Right renal pelvis (tissue), 4 donors: ENCODE measurements at regions not wholly inside any gene's neighbourhood (a gene's known extent, or its start where the extent isn't known, plus 50 kb on each side); places are given as distances from the start of the nearest gene placed in this dataset.

Experiments used
- DNase-seq, 4 donors: peaks; one replicate each; pipeline ENCODE4 v3.0.0-alpha.2; 2013; ENCODE audit warnings: low read depth in 4 of 4, low spot score in 3 of 4, missing footprints in 1 of 4

DNA sequence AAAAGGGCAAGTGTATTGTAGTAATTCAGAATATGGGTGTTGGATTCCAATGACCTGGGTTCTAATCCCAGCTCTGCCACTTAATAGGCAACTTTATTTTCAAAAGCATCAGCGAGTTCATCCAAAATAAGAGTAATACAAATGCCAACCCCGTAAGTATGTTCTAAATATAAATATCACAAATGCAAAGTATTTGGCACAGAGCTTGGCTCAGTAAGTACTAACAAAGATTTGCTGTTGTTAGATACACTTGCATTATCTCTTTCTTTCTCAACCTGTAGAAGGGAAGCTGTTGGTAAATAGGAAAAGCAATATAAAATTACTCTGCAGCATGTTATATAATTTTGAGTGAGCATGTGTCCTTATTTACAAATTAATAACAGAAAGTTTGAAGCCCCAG lies 1302.6 kb upstream of the FAM98A start:
- no peak for DNase-seq

- no peak for DNase-seq
Observed at GRCh38 chr2:34899079-34899478, 1300.0 kb upstream of the FAM98A start.

DNA sequence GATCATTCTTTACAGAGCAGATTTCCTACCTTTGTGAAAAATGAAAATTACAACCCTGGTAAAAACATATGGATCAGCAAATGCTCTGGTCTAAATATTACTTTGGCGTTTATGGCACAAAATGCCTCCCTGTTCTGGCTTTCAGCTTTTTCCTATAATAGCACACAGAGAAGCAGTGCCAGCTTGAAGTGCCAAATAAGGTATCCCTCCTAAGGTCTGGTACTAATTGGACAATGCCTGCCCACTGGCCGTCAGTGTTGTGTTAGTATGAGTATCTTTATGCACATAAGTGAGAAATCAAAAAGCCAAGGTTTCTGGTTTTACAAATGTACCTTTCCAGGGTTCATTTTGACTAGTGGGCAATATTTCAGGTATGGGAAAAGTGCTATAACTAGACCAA lies 1293.7 kb upstream of the FAM98A start:
- no peak for DNase-seq

DNA sequence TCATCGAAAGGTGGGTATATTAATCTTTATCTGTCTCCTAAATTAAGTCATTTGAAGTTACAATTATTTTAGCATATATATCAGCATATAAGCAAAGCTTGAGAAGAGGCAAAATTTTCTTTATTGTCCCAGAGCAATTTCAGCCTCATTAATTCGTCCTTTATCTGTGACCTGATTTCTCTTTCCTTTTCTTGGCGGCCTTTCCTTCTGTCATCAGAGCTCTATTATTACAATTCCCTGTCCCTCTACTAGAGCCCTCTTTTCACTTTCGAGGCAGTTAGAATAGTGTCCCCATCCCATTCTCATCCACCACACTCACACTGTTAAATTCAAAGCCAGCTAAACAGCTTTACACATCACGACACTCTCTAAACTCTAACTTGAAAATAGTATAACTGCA lies 1293.2 kb upstream of the FAM98A start:
- no peak for DNase-seq

DNA sequence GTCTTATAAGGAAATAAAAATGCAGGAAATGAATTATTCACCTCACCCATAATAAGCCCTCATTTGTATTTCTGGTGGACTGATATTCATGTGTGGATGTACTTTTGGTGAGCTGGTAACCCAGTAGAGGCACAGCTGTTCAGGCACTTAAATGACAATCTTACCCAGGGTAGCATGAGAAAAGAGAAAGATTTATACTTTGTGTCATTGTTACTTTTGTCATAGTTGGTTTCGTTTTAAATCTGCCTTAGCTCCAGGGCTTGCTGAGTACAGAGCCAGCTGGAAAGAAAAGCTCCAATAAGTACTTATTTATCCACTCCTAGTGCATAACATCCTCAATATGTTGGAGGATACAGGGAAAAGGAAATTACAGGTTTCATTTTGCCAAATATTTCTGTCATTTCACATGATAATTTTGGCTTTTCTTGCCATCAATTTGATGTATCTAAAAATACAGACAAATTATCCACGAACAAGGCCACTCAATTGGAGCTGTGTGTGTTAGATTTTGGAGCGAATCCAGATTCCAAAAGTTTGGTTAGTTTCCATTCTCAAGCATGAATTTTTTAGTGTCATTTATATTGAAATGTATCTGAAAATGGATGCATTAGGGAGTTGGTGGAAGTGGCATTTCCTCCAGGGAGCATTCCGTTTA lies 1276.1 kb upstream of the FAM98A start:
- DNase-seq: no peak

GRCh38 chr2:34853646-34854045 lies 1254.5 kb upstream of the FAM98A start:
- no peak for DNase-seq

DNA sequence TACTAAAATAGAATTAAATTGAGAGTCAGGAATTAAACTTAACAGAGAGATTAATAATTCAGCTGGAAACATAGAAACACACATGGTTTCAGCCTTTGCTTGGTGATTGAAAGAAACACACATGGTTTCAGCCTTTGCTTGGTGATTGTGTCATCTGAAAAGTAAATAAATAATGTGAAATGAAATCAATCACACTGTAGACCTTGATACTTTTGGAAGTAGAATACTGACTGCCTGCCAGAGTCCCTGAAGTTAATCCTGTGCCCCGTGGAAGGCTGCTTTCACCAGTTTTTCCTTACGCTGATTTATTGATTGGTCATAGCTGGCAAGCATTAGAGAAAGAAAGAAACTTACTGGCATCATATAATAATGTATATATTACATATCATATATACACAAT lies 1252.7 kb upstream of the FAM98A start:
- no peak for DNase-seq

GRCh38 chr2:34849827-34850226 lies 1250.7 kb upstream of the FAM98A start:
- DNase-seq: no peak

- no peak for DNase-seq
Observed at GRCh38 chr2:34848691-34849090, 1249.6 kb upstream of the FAM98A start.

DNA sequence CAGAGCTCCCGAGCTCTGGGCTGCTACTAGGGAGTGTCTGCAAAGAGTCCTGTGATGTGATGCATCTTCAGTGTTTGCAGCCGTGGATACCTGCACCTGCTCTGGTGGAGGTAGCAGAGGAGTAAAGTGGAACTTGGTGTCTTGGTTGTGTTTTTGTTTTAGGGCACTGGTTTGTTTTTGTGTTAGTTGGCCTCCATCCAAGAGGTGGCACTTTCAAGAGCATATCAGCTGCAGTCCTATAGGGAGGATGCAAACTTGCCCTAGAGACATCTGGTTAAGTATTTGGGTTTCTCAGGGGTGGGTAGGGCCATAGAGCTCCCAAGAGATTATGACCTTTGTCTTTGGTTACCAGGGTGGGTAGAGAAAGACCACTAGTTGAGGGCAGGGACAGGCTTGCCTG lies 1249.0 kb upstream of the FAM98A start:
- DNase-seq: no peak

- no peak for DNase-seq
Observed at GRCh38 chr2:34844629-34845028, 1245.5 kb upstream of the FAM98A start.

DNA sequence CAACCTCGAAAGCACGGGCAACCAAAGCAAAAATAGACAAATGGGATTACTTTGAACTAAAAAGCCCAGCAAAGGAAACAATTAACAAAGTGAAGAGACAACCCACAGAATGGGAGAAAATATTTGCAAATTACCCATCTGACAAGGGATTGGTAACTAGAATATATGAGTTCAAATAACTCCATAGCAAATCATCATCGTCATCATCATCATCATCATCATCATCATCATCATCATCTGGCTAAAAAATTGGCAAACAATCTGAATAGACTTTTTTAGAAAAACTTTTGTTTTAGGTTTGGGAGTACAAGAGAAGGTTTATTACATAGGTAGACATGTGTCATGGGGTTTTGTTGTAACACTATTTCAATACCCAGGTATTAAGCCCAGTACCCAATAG lies 1239.3 kb upstream of the FAM98A start:
- DNase-seq: no peak

DNA sequence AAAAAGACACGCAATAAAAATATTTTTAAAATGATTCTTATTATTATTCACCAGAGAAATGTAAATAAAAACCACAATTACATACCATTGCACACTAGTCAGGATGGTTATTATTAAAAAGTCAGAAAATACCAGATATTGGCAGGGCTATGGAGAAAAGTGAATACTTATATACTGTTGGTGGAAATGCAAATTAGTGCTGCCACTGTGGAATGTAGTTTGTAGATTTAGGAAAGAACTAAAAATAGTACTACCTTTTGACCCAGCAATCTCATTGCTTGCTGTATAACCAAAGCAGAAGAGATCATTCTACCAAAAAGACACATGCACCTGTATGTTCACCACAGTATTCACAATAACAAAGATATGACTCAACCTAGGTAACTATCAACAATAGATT lies 1237.3 kb upstream of the FAM98A start:
- DNase-seq: no peak

GRCh38 chr2:34831096-34831495 lies 1232.0 kb upstream of the FAM98A start:
- no peak for DNase-seq

GRCh38 chr2:34828481-34828880 lies 1229.4 kb upstream of the FAM98A start:
- no peak for DNase-seq

DNA sequence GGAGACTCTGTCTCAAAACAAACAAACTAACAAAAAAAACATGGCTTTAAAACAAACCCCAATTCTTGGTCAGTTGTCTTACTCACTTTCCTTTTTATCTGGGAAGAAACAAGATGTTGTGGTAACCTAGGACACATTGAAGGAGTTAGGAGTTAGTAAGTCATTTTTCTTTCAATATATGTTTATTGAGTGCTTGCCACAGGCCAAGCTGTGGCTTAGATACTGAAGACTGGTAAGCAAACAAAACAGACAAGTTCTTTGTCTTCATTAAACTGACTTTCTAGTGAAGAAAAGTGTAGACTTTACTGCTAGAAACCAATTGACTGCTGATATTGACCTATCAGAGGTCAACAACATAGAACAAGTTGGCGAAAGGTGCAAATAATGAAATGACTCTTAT lies 1228.3 kb upstream of the FAM98A start:
- DNase-seq: no peak

DNA sequence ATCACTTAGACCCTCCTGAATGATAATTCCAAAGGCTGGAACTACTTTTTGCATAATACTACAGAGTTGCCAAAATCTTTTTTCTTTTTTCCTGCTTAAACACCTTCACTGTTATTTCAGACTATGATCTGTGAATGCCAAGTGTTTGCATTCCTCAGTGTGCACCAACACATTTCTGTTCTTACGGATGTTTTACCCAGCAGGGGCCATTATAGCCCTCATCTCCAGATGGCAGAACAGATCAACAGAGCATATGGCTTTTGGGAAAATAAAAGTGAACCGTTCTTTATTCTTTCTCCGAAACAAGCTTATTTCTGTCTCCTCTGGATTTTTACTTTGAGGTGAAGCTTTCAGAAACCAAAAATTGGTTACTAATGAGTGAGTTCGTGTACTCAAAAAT lies 1226.6 kb upstream of the FAM98A start:
- no peak for DNase-seq

- DNase-seq: no peak
Observed at GRCh38 chr2:34822616-34823015, 1223.5 kb upstream of the FAM98A start.

- no peak for DNase-seq
Observed at GRCh38 chr2:34815052-34815741, 1216.1 kb upstream of the FAM98A start.

DNA sequence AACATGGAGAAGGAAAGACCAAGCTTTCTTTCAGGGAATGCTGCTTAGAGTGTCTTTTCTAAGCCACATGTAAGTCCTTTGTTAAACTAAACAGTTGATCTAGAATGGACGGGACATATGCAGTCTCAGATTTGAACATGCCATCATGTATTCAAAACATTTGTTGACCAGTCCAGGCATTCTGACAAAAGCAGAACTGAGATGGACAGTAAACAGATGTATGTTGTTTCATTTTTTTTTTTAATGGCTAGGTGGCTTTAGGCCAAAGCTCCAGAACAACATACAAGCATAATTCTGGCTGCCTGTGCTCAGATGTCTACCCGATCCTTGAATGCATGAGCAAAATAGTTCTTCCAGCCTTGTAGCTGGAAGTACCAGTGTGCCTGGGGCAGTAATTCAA lies 1211.4 kb upstream of the FAM98A start:
- DNase-seq: no peak

DNA sequence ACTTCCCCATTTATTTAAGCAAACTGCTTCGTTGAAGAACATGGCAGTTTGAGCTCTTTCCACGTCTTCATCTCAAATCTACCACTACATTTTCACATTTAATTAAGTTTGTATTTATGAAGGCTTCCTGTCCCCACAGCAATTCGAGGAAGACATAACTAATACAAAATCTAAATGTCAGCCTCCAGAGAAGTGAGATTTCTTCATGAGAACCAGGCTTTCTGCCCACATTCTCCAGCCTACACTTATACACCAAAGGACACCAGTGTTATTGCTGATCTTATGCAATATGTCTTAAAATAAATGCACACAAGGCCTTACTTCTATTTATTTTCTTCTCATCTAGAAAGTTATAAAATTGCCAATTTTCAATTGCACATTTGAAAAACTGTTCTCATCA lies 1209.3 kb upstream of the FAM98A start:
- no peak for DNase-seq

- no peak for DNase-seq
Observed at GRCh38 chr2:34806891-34807290, 1207.8 kb upstream of the FAM98A start.

GRCh38 chr2:34806396-34806795 lies 1207.3 kb upstream of the FAM98A start:
- no peak for DNase-seq
